ENCODE measurements at regions not wholly inside any gene's neighbourhood (a gene's known extent, or its start where the extent isn't known, plus 50 kb on each side); places are given as distances from the start of the nearest gene placed in this dataset.

DNA sequence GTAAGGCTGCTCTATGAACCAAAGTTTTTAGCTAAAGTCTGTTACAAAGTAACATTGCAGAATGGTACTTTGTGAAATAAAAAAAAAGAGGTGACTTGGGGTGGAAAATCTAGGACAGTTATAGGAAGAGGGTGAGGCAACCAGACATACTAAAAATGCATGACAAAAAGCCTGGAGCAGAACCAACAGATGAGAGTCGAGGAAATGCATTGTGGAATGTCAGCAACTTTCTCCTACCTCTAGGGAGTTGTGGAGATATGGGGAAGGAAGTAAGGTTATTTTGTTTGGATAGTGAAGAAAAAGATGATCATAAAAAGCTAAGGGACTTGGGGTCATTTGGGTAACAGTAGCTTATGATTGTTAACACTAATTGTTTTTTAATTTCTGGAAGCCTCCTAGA, 295.6 kb downstream of the S1PR1 start:
- no peak for DNase-seq (ENCODE audit: low read depth)
- TF ChIP-seq, protein P1, sequence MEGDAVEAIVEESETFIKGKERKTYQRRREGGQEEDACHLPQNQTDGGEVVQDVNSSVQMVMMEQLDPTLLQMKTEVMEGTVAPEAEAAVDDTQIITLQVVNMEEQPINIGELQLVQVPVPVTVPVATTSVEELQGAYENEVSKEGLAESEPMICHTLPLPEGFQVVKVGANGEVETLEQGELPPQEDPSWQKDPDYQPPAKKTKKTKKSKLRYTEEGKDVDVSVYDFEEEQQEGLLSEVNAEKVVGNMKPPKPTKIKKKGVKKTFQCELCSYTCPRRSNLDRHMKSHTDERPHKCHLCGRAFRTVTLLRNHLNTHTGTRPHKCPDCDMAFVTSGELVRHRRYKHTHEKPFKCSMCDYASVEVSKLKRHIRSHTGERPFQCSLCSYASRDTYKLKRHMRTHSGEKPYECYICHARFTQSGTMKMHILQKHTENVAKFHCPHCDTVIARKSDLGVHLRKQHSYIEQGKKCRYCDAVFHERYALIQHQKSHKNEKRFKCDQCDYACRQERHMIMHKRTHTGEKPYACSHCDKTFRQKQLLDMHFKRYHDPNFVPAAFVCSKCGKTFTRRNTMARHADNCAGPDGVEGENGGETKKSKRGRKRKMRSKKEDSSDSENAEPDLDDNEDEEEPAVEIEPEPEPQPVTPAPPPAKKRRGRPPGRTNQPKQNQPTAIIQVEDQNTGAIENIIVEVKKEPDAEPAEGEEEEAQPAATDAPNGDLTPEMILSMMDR (IDR thresholded peaks at IDR 0.05; ENCODE audit: insufficient read depth, low read depth, low read length, missing control alignments) = no peak
- H3K4me3 ChIP-seq (ENCODE audit: low read length) = no peak overlapping the region

DNA sequence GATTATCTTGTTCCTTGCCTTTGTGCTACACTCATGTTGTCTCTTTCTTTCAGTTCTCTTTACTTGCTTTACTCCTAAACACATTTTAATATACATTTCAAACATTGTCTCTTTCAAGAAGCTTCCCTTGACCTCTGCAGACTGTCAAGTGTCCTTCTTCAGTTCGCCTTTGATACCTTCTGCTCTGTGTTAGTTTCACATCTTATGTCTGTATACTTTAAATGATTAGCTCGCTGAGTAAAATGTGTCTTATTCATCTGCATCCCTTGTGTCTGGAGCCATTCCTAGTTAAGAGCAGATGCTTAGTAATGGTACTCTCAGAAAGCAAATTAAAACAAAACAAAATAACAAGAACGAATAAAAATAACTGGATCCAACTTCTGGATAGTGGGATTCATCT, 303.3 kb downstream of the S1PR1 start:
- no peak overlapping the region for H3K4me3 ChIP-seq (ENCODE audit: low read length)
- TF ChIP-seq, protein P1 (IDR thresholded peaks at IDR 0.05; ENCODE audit: insufficient read depth, low read depth, low read length, missing control alignments) = no peak

DNA sequence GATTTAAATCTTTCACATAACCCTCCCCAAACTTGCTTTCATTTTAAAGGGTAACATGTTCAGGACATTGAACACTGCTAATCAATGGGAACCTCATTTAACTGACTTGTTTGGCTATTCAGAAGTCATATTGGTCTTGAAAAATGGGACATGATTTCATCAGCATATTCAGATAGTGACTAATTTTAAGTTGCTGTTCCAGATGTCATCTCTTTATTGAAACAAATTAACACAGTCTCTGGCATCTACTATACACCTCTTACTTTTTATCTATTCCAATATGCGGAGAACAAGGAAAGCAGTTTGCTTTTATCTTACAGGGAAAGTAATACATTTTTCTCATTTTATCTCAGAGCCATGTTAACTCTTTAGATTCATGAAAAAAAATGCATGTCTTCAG, 310.1 kb downstream of the S1PR1 start:
- DNase-seq (ENCODE audit: low read depth) = no peak
- no peak overlapping the region for H3K4me3 ChIP-seq (ENCODE audit: low read length)
- TF ChIP-seq, protein P1 (IDR thresholded peaks at IDR 0.05; ENCODE audit: insufficient read depth, low read depth, low read length, missing control alignments) = no peak

More for the DNA sequence above, 303.3 kb downstream of the S1PR1 start:
- DNase-seq (ENCODE audit: low read depth) = no peak

DNA sequence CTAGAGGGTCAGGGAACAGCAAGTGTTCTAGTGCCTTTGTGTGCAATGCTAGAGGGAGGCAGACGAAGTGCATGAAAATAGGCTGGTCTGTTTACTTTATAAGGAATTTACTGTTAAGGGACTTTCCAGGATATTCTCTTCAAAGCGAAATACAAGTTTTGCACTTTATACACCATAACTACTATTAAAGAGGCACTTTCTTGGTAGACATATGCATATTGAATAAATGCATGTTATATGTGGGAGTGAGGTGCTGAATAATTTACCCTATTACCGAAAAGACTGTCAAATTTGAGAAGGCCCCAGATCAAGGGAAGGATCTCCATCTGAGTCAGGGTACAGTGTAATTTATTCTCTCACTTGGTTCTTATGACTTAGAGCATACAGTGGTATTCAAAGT, 310.5 kb downstream of the S1PR1 start:
- DNase-seq (ENCODE audit: low read depth) = no peak
- TF ChIP-seq, protein P1 (IDR thresholded peaks at IDR 0.05; ENCODE audit: insufficient read depth, low read depth, low read length, missing control alignments) = no peak
- H3K4me3 ChIP-seq (ENCODE audit: low read length) = no peak overlapping the region

DNA sequence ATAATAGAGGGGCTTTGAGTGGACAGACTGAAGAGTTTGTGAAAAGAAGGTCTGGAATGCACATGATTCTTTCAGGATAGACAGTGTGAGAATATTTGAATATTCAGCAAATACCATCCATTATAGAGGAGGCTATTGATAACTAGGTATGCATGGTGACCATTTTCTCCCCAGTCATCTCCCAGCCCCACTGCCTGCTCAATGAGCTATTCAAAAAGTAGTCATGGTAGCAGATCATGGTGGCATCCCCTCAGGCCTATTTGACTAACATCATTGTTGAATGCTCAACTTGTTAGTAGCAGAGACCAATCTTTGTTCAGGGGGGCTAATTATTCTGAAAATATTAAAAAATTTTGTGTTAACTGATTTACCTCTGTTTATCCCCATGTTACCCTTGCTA, 311.6 kb downstream of the S1PR1 start:
- TF ChIP-seq, protein P1 (IDR thresholded peaks at IDR 0.05; ENCODE audit: insufficient read depth, low read depth, low read length, missing control alignments) = no peak
- no peak overlapping the region for H3K4me3 ChIP-seq (ENCODE audit: low read length)
- DNase-seq (ENCODE audit: low read depth) = no peak

DNA sequence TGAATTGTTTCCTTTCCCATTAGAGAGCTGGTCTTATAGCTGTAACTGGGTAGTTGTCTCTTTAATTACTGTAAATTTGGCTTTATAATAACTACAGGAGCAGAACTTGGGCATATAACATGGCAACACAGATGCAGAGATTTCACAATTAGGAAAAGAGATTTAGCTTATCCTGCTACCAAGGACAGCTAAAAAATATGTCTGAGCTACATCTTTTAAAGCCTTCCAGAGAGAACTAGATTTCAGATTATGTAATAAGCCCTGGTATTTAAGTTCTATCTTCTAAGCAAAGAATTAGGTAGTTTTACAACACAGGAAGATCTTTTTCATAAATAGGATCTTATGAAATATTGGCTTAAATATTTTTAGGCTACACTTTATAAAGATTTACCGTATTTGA, 313.8 kb downstream of the S1PR1 start:
- TF ChIP-seq, protein P1 (IDR thresholded peaks at IDR 0.05; ENCODE audit: insufficient read depth, low read depth, low read length, missing control alignments) = no peak
- no peak for DNase-seq (ENCODE audit: low read depth)
- no peak overlapping the region for H3K4me3 ChIP-seq (ENCODE audit: low read length)

DNA sequence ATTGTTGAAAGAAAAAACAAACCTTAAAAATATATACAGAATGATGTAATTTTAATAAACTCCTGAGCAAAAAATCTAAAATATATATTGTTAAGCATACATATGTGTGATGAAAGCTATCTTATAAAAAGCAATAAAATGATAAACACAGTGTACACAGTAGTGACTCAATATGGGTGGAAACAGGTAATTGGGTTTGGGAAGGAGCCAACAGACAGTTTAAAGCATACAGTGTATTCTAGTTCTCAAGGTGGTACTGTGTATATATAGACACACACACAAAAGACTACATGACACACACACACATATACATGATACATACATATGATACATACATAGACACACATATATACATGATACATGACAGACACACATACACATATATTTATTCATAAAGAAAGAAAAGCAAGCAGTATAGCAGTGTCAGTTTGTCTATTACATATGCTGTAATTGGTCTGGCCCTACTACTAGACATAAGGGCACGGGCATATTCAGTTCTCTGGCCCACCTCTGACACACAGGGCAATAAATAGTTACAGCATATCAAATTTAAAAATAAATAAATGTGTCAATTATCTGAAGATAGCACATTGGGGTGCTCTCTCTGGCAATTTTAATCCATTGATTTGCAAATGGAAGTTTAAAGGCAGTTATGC, 330.2 kb downstream of the S1PR1 start:
- DNase-seq (ENCODE audit: low read depth) = no peak
- H3K4me3 ChIP-seq (ENCODE audit: low read length) = no peak overlapping the region
- TF ChIP-seq, protein P1 (IDR thresholded peaks at IDR 0.05; ENCODE audit: insufficient read depth, low read depth, low read length, missing control alignments) = no peak
